D721Med (cell line): ENCODE measurements at regions not wholly inside any gene's neighbourhood (a gene's known extent, or its start where the extent isn't known, plus 50 kb on each side); places are given as distances from the start of the nearest gene placed in this dataset.

Experiments used
- DNase-seq: peaks from one replicate; pipeline ENCODE4 v3.0.0; 2011; ENCODE audit warnings: low spot score; ENCODE audit not compliant: insufficient read length
- FAIRE-seq: peaks from 2 replicates; lab custom pipeline; 2011; peaks lifted over from hg19 to GRCh38; lab: Jason Lieb, UNC
- CTCF ChIP-seq: IDR thresholded peaks from 2 replicates; pipeline ENCODE4 v1.5.1; 2012; ENCODE audit warnings: mild to moderate bottlenecking, control low read depth; ENCODE audit not compliant: insufficient read depth; ENCODE audit errors: missing control alignments

DNA sequence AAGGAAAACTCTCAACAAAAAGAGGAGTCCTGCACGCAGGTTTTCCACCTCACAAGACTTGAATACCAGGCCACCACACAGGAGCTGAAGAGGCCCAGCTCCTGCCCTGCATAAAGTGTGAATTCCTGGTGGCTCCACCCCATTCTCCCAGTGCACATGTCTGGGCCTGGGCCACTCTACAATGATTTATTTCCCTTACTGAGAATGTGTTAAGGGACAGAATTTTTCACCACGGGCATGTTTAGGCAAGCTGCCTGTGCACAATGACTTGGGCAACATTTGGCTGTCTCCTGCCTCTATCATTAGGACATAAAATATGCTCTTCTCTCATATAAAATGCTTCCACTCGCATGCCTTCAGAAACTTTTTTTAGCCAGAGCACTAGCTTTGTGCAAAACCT lies 197.1 kb downstream of the SLC7A11 start:
- FAIRE-seq (no peak), DNase-seq (no peak)
- no peak for TF ChIP-seq CTCF

- no peak for FAIRE-seq
- no peak for TF ChIP-seq CTCF
These were observed 203.1 kb downstream of the SLC7A11 start for GRCh38 chr4:138039010-138039409.

DNA sequence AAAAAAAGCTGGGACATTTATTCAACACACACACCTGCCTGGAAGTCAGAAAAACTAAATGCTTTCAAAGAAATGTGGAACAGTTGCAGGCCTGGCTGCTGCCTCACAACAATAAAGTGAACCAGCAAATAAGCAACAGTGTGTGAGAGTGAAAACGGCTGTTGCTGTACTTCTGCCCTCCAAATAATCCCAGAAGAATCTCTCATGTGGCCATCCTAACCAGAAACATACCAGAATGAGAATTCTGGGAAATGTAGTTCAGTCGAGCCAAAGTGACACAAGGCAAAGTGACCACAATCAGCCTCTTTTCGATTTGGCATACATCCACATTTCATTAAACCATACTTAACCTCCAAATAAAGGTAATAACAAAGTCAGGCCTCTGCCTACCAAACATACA lies 204.5 kb downstream of the SLC7A11 start:
- no peak for TF ChIP-seq CTCF
- FAIRE-seq: no peak
- no peak for DNase-seq

More at GRCh38 chr4:138039010-138039409, 203.1 kb downstream of the SLC7A11 start:
- DNase-seq: no peak

- DNase-seq (no peak), FAIRE-seq (no peak)
- peak; percentile 59 for TF ChIP-seq CTCF
These were observed 206.3 kb downstream of the SLC7A11 start for GRCh38 chr4:138035781-138036258.

GRCh38 chr4:138034871-138035270 lies 207.3 kb downstream of the SLC7A11 start:
- FAIRE-seq: no peak
- DNase-seq: no peak
- TF ChIP-seq CTCF: no peak

- FAIRE-seq (no peak), DNase-seq (no peak)
- TF ChIP-seq CTCF: no peak
These were observed 209.9 kb downstream of the SLC7A11 start for GRCh38 chr4:138032222-138032621.

DNA sequence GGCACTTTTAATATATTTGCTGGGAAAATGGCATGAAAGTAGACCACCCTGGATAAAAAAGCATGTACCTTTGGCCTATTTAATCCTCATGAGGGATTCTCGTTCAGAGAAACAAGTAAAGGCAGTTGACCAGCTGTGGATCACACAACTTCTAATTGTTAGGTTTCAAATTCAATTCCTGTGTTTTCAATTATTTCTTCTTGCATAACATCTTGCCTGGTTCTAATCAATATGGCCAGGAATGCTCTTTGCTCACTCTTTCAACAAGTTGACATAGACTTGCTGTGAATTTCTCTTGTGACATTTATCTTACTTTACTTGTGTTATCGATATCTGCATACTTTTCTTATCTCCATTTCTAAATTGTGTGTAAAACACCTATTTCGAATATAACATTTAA lies 211.8 kb downstream of the SLC7A11 start:
- no peak for TF ChIP-seq CTCF
- FAIRE-seq (no peak), DNase-seq (no peak)
